Lower leg skin (tissue), 4 donors: ENCODE measurements at regions not wholly inside any gene's neighbourhood (a gene's known extent, or its start where the extent isn't known, plus 50 kb on each side); places are given as distances from the start of the nearest gene placed in this dataset.
"Not testable (repeated sequence)": the region's sequence is repeated elsewhere in the genome, so short reads cannot be mapped to it uniquely, and the experiment has no call there.

Experiments used
- DNase-seq, 2 donors: peaks; one replicate each; pipeline ENCODE4 v3.0.0-alpha.2; 2019; ENCODE audit warnings: low spot score in 2 of 2
- H3K4me3 ChIP-seq: fragments of 200-600 bp; sonication (generic); 2 replicates; pipeline ENCODE4 v1.5.1; 2017; ENCODE audit warnings: mild to moderate bottlenecking, low read depth; ENCODE audit not compliant: poor library complexity, severe bottlenecking
- POLR2A ChIP-seq, 2 donors: fragments of 450-650 bp; IDR thresholded peaks; one replicate each; pipeline ENCODE4 v1.6.1; 2016 to 2017; ENCODE audit warnings: antibody characterized with exemption in 2 of 2, mild to moderate bottlenecking in 1 of 2, moderate library complexity in 1 of 2
- WGBS, 2 donors: methylation state at CpG; one replicate each; pipeline ENCODE4 v1.1.5; 2018; 5-methylcytosine and 5-hydroxymethylcytosine counted together
- intact Hi-C: fragments of 100-400 bp; cut with DNase I; formaldehyde crosslinking; loops from one replicate; pipeline ENCODE4 v1.15.0; 2023; ENCODE audit warnings: low total_unique reads
- TF ChIP-seq, protein P1 (sequence below), 3 donors: fragments of 450-650 bp; IDR thresholded peaks; one replicate each; pipeline ENCODE4 v1.5.1; 2016; ENCODE audit warnings: antibody characterized with exemption in 3 of 3, mild to moderate bottlenecking in 3 of 3, moderate library complexity in 2 of 3

- H3K4me3 ChIP-seq: no peak overlapping the region
- WGBS, 2 donors: 57 to 75% methylated on average over 6 of the region's 6 CpGs
- intact Hi-C loops: no loop called here
- TF ChIP-seq, protein P1, sequence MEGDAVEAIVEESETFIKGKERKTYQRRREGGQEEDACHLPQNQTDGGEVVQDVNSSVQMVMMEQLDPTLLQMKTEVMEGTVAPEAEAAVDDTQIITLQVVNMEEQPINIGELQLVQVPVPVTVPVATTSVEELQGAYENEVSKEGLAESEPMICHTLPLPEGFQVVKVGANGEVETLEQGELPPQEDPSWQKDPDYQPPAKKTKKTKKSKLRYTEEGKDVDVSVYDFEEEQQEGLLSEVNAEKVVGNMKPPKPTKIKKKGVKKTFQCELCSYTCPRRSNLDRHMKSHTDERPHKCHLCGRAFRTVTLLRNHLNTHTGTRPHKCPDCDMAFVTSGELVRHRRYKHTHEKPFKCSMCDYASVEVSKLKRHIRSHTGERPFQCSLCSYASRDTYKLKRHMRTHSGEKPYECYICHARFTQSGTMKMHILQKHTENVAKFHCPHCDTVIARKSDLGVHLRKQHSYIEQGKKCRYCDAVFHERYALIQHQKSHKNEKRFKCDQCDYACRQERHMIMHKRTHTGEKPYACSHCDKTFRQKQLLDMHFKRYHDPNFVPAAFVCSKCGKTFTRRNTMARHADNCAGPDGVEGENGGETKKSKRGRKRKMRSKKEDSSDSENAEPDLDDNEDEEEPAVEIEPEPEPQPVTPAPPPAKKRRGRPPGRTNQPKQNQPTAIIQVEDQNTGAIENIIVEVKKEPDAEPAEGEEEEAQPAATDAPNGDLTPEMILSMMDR (IDR thresholded peaks at IDR 0.05): no peak
- TF ChIP-seq POLR2A (IDR thresholded peaks at IDR 0.05): no peak
- DNase-seq: no peak
Measured at GRCh38 chr10:120051671-120052070, 159.1 kb downstream of the SEC23IP start.

GRCh38 chr10:120052964-120053702 lies 160.6 kb downstream of the SEC23IP start:
- no peak for TF ChIP-seq POLR2A (IDR thresholded peaks at IDR 0.05)
- TF ChIP-seq, protein P1 (IDR thresholded peaks at IDR 0.05): no peak
- WGBS, 2 donors: 16 to 19% methylated on average over 1 of the region's 1 CpG
- intact Hi-C loops: no loop called here
- no peak overlapping the region for H3K4me3 ChIP-seq
- DNase-seq: no peak

- DNase-seq, H3K4me3 ChIP-seq, intact Hi-C loops: not testable (repeated sequence)
- 97 to 99% methylated on average over 5 of the region's 5 CpGs for WGBS, 2 donors
Measured at GRCh38 chr10:120059790-120060189, 167.3 kb downstream of the SEC23IP start.

DNA sequence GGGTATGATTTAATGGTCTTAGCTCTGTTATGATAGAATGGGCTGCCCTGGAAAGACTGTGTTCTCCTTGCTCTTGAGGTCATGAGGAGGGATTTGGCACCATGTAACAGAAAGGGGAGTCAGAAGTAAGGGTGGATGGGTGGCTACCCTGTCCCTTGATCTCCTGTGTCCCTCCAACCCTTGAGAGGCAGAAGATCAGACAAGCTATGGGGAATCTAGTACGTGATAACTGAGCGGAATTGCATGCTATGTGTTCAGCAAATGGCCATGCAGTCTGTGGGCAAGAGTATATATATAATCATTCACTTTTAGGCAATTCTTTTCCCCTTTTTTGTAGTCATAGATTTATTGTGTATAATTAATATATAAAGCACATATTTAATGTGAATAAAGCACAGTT lies 174.9 kb downstream of the SEC23IP start:
- 92 to 95% methylated on average over 2 of the region's 2 CpGs for WGBS, 2 donors
- intact Hi-C loops: no loop called here
- DNase-seq: no peak
- TF ChIP-seq, protein P1 (IDR thresholded peaks at IDR 0.05): no peak
- TF ChIP-seq POLR2A (IDR thresholded peaks at IDR 0.05): no peak
- no peak overlapping the region for H3K4me3 ChIP-seq

DNA sequence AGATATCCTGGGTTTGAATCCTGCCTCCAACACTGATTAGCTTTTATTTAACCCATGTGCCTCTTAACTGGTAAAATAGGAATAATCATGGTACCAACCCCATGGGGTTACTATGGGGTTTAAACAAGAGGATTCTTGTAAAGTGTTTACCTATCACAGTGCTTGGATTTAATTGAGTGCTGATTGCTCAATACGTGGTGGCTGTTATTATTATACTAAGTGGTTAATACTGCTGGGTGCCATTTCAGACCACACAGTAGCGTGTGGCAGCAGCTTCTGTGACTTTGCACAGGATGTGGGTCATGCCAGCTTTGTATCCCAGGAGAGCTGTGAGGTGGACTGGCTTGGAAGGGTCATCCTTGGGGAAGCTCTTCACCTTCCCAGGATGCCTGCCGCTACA lies 177.2 kb downstream of the SEC23IP start:
- DNase-seq: no peak
- no peak overlapping the region for H3K4me3 ChIP-seq
- WGBS, 2 donors: 52 to 53% methylated on average over 2 to 3 of the region's 3 CpGs
- no peak for TF ChIP-seq POLR2A (IDR thresholded peaks at IDR 0.05)
- TF ChIP-seq, protein P1 (IDR thresholded peaks at IDR 0.05): no peak
- intact Hi-C loops: no loop called here

GRCh38 chr10:120075349-120075748 lies 182.8 kb downstream of the SEC23IP start:
- DNase-seq: no peak
- no peak overlapping the region for H3K4me3 ChIP-seq
- intact Hi-C loops: no loop called here
- WGBS, 2 donors: 83 to 90% methylated on average over 5 of the region's 5 CpGs
- TF ChIP-seq POLR2A (IDR thresholded peaks at IDR 0.05): no peak
